Esophagus squamous epithelium (tissue), 5 donors: ENCODE measurements at regions not wholly inside any gene's neighbourhood (a gene's known extent, or its start where the extent isn't known, plus 50 kb on each side); places are given as distances from the start of the nearest gene placed in this dataset.

Experiments
- DNase-seq: peaks from one replicate; lab custom pipeline; 2025; lab: John Stamatoyannopoulos, UW
- H3K27ac ChIP-seq, 4 donors: fragments of 200-600 bp; sonication (generic); one replicate each; pipeline ENCODE4 v1.5.1; 2016 to 2019; ENCODE audit warnings: mild to moderate bottlenecking in 1 of 4
- H3K27me3 ChIP-seq, 4 donors: fragments of 200-600 bp; sonication (generic); 1 replicate in 3 of 4; 2 replicates in 1 of 4; pipeline versions ENCODE4 v1.5.1 to v1.6.0; 2017 to 2021; ENCODE audit warnings: antibody characterized with exemption in 1 of 4
- H3K36me3 ChIP-seq, 3 donors: fragments of 200-600 bp; sonication (generic); one replicate each; pipeline ENCODE4 v1.5.1; 2016 to 2019
- H3K4me1 ChIP-seq, 3 donors: fragments of 200-600 bp; sonication (generic); one replicate each; pipeline ENCODE4 v1.5.1; 2017 to 2019
- H3K4me3 ChIP-seq, 4 donors: fragments of 200-600 bp; sonication (generic); 1 replicate in 3 of 4; 2 replicates in 1 of 4; pipeline ENCODE4 v1.5.1; 2016 to 2019; ENCODE audit warnings: mild to moderate bottlenecking in 2 of 4, moderate library complexity in 1 of 4
- H3K9me3 ChIP-seq, 3 donors: fragments of 200-600 bp; sonication (generic); one replicate each; pipeline ENCODE4 v1.5.1; 2016 to 2019
- POLR2A ChIP-seq, 4 donors: fragments of 450-650 bp; IDR thresholded peaks; one replicate each; pipeline ENCODE4 v1.6.1; 2017; ENCODE audit warnings: antibody characterized with exemption in 4 of 4, mild to moderate bottlenecking in 4 of 4, moderate library complexity in 3 of 4
- WGBS, 2 donors: methylation state at CpG; one replicate each; pipeline ENCODE4 v1.1.5; 2018; 5-methylcytosine and 5-hydroxymethylcytosine counted together
- intact Hi-C: fragments of 100-400 bp; cut with DNase I; formaldehyde crosslinking; loops from one replicate; pipeline ENCODE4 v1.15.0; 2022
- TF ChIP-seq, protein P1 (sequence below), 6 experiments: fragments of 450-650 bp in 4 of 6; fragments of 200-600 bp in 2 of 6; sonication (generic) in 2 of 6; IDR thresholded peaks; one replicate each; pipeline ENCODE4 v1.5.1; 2016 to 2019; ENCODE audit warnings: antibody characterized with exemption in 6 of 6, mild to moderate bottlenecking in 4 of 6, moderate library complexity in 4 of 6
- donor health status: DM: yes; HTN: yes; CAD: no.

DNA sequence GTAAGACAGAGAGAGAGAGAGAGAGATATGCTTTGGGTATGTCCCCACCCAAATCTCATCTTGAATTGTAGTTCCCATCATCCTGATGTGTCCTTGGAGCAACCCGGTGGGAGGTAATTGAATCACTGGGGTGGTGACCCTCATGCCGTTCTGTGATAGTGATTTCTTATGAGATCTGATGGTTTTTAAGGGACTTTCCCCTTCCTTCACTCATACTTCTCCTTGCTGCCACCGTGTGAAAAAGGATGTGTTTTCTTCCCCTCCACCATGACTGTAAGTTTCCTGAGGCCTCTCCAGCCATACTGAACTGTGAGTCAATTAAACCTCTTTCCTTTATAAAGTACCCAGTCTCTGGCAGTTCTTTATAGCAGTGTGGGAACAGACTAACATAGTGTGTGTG lies 60.3 kb downstream of the EOMES start:
- H3K9me3 ChIP-seq = no peaks in the 10 kb centered on the region
- H3K4me1 ChIP-seq = peaks cover 0 to 16% (median 0%) of the 10 kb centered on the region in 3 donors
- H3K36me3 ChIP-seq = no peaks in the 10 kb centered on the region
- no peak overlapping the region for H3K4me3 ChIP-seq
- intact Hi-C loops = no loop called here
- no peak overlapping the region for H3K27ac ChIP-seq
- WGBS, 2 donors = 60 to 67% methylated on average over 3 of the region's 3 CpGs
- no peak for TF ChIP-seq POLR2A (IDR thresholded peaks at IDR 0.05)
- TF ChIP-seq, protein P1, sequence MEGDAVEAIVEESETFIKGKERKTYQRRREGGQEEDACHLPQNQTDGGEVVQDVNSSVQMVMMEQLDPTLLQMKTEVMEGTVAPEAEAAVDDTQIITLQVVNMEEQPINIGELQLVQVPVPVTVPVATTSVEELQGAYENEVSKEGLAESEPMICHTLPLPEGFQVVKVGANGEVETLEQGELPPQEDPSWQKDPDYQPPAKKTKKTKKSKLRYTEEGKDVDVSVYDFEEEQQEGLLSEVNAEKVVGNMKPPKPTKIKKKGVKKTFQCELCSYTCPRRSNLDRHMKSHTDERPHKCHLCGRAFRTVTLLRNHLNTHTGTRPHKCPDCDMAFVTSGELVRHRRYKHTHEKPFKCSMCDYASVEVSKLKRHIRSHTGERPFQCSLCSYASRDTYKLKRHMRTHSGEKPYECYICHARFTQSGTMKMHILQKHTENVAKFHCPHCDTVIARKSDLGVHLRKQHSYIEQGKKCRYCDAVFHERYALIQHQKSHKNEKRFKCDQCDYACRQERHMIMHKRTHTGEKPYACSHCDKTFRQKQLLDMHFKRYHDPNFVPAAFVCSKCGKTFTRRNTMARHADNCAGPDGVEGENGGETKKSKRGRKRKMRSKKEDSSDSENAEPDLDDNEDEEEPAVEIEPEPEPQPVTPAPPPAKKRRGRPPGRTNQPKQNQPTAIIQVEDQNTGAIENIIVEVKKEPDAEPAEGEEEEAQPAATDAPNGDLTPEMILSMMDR (IDR thresholded peaks at IDR 0.05) = no peak
- H3K27me3 ChIP-seq = no peaks in the 10 kb centered on the region
- DNase-seq = no peak

DNA sequence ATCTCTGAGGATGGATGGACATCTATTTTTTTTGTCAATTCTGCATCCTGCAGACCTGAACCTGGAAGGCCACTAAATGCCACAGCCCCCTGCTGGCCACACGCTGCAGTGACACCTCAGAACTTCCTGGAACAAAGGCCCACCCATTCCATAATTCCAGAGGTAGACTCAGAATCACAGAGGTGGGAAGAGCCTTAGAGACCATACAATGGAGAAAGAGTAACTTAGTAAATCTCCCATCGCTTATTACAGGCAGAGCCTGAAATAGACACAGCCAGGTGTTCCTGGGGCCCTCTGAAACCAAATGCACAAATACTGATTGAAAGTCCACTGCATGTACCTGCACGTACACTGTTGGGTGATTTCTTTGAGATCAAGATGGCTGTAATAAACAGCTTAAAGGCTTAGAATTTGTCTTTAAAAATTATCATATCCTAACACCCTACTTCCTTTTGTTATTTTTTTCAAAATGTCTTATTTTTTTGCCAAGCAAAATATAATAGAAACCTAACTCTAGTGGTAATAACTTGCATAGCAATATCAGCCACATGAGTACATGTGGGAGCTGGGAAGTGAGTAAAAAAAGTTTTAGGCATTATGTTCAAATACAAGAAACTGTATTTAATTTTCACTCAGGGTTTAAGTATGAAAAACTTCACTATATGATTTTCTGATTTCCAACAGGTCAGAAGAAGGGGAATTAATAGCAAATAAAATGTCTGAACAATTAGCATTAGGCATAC lies 62.7 kb downstream of the EOMES start:
- H3K9me3 ChIP-seq = no peaks in the 10 kb centered on the region
- no peak for TF ChIP-seq POLR2A (IDR thresholded peaks at IDR 0.05)
- TF ChIP-seq, protein P1 (IDR thresholded peaks at IDR 0.05) = peak; percentile 71 to 85 (median 80)
- no peaks in the 10 kb centered on the region for H3K27me3 ChIP-seq
- no peaks in the 10 kb centered on the region for H3K36me3 ChIP-seq
- intact Hi-C loops = loop anchor here (10.0 kb wide), 1 partner anchor 175 kb away; the partner anchor contains the start of gene SLC4A7
- H3K27ac ChIP-seq = peak overlapping the region in 1 of 4 donors; percentile 17
- no peak for DNase-seq
- H3K4me1 ChIP-seq = peaks cover 0 to 6% (median 0%) of the 10 kb centered on the region in 3 donors
- H3K4me3 ChIP-seq = no peak overlapping the region
- 46 to 56% methylated on average over 3 of the region's 3 CpGs for WGBS, 2 donors

DNA sequence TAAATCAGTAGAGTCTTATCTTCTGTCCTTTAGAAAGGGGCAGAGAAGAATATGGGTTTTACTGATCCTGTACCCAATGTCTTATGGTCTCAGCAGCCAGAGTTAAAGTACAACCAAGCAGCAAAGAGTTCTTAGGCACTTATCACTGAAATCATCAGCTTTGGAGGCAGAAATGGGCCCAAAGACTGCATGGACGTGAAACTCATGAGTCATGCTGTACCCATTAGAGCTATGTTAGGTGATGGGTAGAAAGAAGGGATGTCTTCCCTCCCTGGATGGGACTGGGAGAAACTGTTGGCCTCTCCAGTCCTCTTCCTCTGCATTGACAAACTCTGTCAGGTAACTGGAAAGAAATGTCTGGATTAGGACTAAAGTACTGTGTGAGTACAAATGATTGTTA lies 63.4 kb downstream of the EOMES start:
- WGBS, 2 donors = 20 to 57% methylated on average over 1 of the region's 1 CpG
- TF ChIP-seq, protein P1 (IDR thresholded peaks at IDR 0.05) = no peak
- no peak for TF ChIP-seq POLR2A (IDR thresholded peaks at IDR 0.05)
- no peak overlapping the region for H3K4me3 ChIP-seq
- intact Hi-C loops = loop anchor here (10.0 kb wide), 1 partner anchor 174 kb away; the partner anchor contains the start of gene SLC4A7
- no peaks in the 10 kb centered on the region for H3K36me3 ChIP-seq
- H3K27ac ChIP-seq = no peak overlapping the region
- no peaks in the 10 kb centered on the region for H3K9me3 ChIP-seq
- H3K27me3 ChIP-seq = no peaks in the 10 kb centered on the region
- peaks cover 0 to 6% (median 0%) of the 10 kb centered on the region in 3 donors for H3K4me1 ChIP-seq
- no peak for DNase-seq

DNA sequence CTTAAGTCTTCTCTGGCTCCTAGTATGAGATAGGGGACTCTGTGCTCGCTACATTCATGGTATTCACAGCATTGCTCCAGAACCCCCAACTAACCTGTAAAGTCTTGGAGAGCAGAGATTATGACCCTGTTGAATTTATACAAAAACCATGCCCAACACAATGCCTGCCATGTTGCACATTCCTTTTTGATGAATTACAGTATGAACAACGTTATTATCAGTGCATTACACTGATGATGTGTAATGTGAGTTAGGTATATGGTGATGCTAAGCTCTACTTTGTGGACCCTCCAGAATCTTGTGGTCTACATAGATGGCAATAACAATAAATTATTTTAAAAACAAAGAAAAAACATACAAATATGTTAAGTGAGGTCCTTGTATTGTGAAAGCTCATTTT lies 64.3 kb downstream of the EOMES start:
- Histone ChIP-seq H3K9me3 (no peaks in the 10 kb centered on the region), H3K27ac (no peak overlapping the region), H3K4me1 (peaks cover 0 to 6% (median 0%) of the 10 kb centered on the region in 3 donors), H3K36me3 (no peaks in the 10 kb centered on the region), H3K27me3 (no peaks in the 10 kb centered on the region), H3K4me3 (no peak overlapping the region)
- intact Hi-C loops = loop anchor here (10.0 kb wide), 1 partner anchor 173 kb away; the partner anchor contains the start of gene SLC4A7
- 66 to 78% methylated on average over 2 of the region's 2 CpGs for WGBS, 2 donors
- no peak for DNase-seq
- TF ChIP-seq POLR2A (IDR thresholded peaks at IDR 0.05) = no peak
- TF ChIP-seq, protein P1 (IDR thresholded peaks at IDR 0.05) = no peak

DNA sequence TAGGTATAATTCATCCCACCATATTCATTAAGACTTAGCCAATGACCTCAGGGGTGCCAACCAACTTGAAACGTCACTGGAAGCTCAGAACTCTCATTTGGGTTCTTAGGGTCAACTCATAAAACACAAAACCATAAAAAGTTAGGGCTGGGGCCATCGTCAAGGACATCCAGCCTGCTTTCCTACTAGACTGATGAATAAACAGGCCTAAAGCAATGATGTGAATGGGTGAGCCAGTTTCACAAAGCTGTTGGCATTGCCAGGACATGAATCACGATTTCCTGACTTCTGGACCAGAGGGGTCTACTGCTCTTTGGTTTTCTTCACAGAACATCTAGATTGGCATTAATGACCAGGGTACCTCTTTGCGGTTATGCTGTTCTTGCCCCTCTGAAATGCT lies 64.7 kb downstream of the EOMES start:
- TF ChIP-seq, protein P1 (IDR thresholded peaks at IDR 0.05) = no peak
- no peak for TF ChIP-seq POLR2A (IDR thresholded peaks at IDR 0.05)
- Histone ChIP-seq H3K27ac (no peak overlapping the region), H3K4me3 (no peak overlapping the region), H3K27me3 (no peaks in the 10 kb centered on the region), H3K9me3 (no peaks in the 10 kb centered on the region), H3K4me1 (peaks cover 0 to 6% (median 0%) of the 10 kb centered on the region in 3 donors), H3K36me3 (no peaks in the 10 kb centered on the region)
- no peak for DNase-seq
- WGBS, 2 donors = 75 to 79% methylated on average over 4 of the region's 4 CpGs
- intact Hi-C loops = loop anchor here (10.0 kb wide), 1 partner anchor 173 kb away; the partner anchor contains the start of gene SLC4A7
